Brain microvascular endothelial cell (primary cell): ENCODE measurements at regions not wholly inside any gene's neighbourhood (a gene's known extent, or its start where the extent isn't known, plus 50 kb on each side); places are given as distances from the start of the nearest gene placed in this dataset.

ENCODE experiments used
- DNase-seq: peaks from one replicate; pipeline ENCODE4 v3.0.0-alpha.2; 2020
- H3K27ac ChIP-seq: fragments of 250-450 bp; sonication (Bioruptor Pico); 2 replicates; pipeline ENCODE4 v1.5.1; 2020; ENCODE audit warnings: mild to moderate bottlenecking, moderate library complexity
- H3K27me3 ChIP-seq: fragments of 250-450 bp; sonication (Bioruptor Pico); replicated peaks from 2 replicates; pipeline ENCODE4 v1.5.1; 2020; ENCODE audit warnings: mild to moderate bottlenecking
- H3K36me3 ChIP-seq: fragments of 250-450 bp; sonication (Bioruptor Pico); replicated peaks from 2 replicates; pipeline ENCODE4 v1.5.1; 2020; ENCODE audit warnings: mild to moderate bottlenecking
- H3K4me3 ChIP-seq: 2 replicates; pipeline ENCODE4 v1.5.1; 2011; ENCODE audit warnings: low read depth, mild to moderate bottlenecking, control low read depth, low read length, moderate library complexity
- CTCF ChIP-seq: IDR thresholded peaks from 2 replicates; pipeline ENCODE4 v1.5.1; 2011; ENCODE audit warnings: low read depth, mild to moderate bottlenecking, moderate library complexity, low read length, control low read depth, inconsistent platforms; ENCODE audit errors: missing control alignments
- in situ Hi-C: cut with HindIII; loops from 2 replicates; pipeline ENCODE4 v1.10.0; 2017; ENCODE audit warnings: low sequenced_read_pairs, low pct_ligation_motif_present

- in situ Hi-C loops, result no loop called here
- no peak overlapping the region for H3K27ac ChIP-seq
- no peak for DNase-seq
- no peaks in the 10 kb centered on the region for H3K36me3 ChIP-seq
- H3K27me3 ChIP-seq, result no peaks in the 10 kb centered on the region
- TF ChIP-seq CTCF, result no peak
- no peak overlapping the region for H3K4me3 ChIP-seq
Measured at GRCh38 chr11:23746896-23747295, 750.0 kb upstream of the LUZP2 start.

GRCh38 chr11:23749762-23750430 is 747.0 kb upstream of the LUZP2 start:
- Histone ChIP-seq H3K27ac (no peak overlapping the region), H3K36me3 (no peaks in the 10 kb centered on the region), H3K4me3 (no peak overlapping the region), H3K27me3 (no peaks in the 10 kb centered on the region)
- in situ Hi-C loops, result no loop called here
- TF ChIP-seq CTCF, result no peak
- no peak for DNase-seq

DNA sequence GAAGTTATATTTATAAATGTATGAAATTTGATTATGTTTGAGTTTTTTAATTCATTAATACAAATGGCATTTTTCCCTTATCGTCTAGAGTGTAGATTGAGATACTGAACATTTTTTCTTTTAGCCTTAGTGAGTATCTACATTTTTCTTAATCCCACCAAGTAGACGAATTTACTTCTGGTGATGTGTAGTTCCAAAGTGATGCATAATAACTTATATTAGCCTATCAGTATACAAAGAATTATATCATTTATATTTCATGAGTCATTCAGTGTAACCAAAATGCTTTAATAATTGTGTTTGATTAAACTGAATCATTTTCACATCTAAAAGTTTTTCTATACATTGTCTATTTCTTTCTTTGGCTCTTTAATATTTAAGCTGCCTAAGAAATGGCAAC is 745.6 kb upstream of the LUZP2 start:
- H3K36me3 ChIP-seq, result no peaks in the 10 kb centered on the region
- no peak for DNase-seq
- no peak overlapping the region for H3K4me3 ChIP-seq
- TF ChIP-seq CTCF, result no peak
- H3K27me3 ChIP-seq, result no peaks in the 10 kb centered on the region
- no peak overlapping the region for H3K27ac ChIP-seq
- in situ Hi-C loops, result no loop called here

DNA sequence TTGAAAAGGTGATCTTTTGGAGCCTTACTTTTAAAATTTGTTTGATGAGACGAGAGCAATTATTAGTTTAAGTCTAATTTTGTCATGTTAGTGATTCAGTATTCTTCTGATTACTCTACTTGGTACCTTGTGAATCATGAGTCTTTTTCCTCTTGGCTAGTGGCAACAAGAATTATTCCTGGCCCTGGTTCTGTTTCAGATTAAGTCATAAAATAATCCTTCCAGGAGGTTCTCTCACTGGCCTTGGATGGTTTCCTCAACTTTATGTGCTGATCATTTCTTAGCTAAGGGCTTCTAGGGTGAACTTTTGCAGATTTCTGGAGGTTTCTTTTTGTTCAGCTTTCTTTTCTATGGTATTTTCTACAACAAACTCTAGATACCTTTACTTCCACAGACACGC is 741.8 kb upstream of the LUZP2 start:
- Histone ChIP-seq H3K4me3 (no peak overlapping the region), H3K36me3 (no peaks in the 10 kb centered on the region), H3K27ac (no peak overlapping the region), H3K27me3 (no peaks in the 10 kb centered on the region)
- TF ChIP-seq CTCF, result no peak
- in situ Hi-C loops, result no loop called here
- DNase-seq, result no peak

GRCh38 chr11:23755769-23756168 is 741.1 kb upstream of the LUZP2 start:
- TF ChIP-seq CTCF, result no peak

GRCh38 chr11:23759489-23759888 is 737.4 kb upstream of the LUZP2 start:
- Histone ChIP-seq H3K4me3 (no peak overlapping the region), H3K27ac (no peak overlapping the region), H3K27me3 (no peaks in the 10 kb centered on the region), H3K36me3 (no peaks in the 10 kb centered on the region)
- DNase-seq, result no peak
- in situ Hi-C loops, result no loop called here
- TF ChIP-seq CTCF, result no peak

More at GRCh38 chr11:23755769-23756168, 741.1 kb upstream of the LUZP2 start:
- no peak for DNase-seq
- H3K27ac ChIP-seq, result no peak overlapping the region
- no peak overlapping the region for H3K4me3 ChIP-seq
- no peaks in the 10 kb centered on the region for H3K27me3 ChIP-seq
- H3K36me3 ChIP-seq, result no peaks in the 10 kb centered on the region
- in situ Hi-C loops, result no loop called here
